K562 (cell line): ENCODE measurements at regions not wholly inside any gene's neighbourhood (a gene's known extent, or its start where the extent isn't known, plus 50 kb on each side); places are given as distances from the start of the nearest gene placed in this dataset.

Experiments used
- ATAC-seq: fragments of 200-7000 bp; cut with Tn5 transposase; 3 replicates; pipeline ENCODE4 v1.9.1; 2020; ENCODE audit warnings: moderate library complexity
- BruUV-seq: library from RNA; stranded (reverse); fragments of 400-500 nt; replicated peaks from 2 replicates; lab custom pipeline; 2021; lab: Mats Ljungman, UMichigan
- CTCF ChIA-PET: fragments of 300-600 bp; formaldehyde crosslinking; extraction: SDS; loops from one replicate; lab custom pipeline; 2021; ENCODE audit warnings: low intra/inter-chr PET ratio; lab: Yijun Ruan, JAX
- POLR2A ChIA-PET: fragments of 300-600, 350-650 bp; sonication (Branson Sonifier 250); formaldehyde crosslinking; extraction: SDS; loops from one replicate; lab custom pipeline; 2021; ENCODE audit warnings: antibody characterized with exemption, inconsistent platforms; lab: Yijun Ruan, JAX
- DNase-seq, 4 experiments: peaks; one replicate each; pipeline versions ENCODE4 v3.0.0 to v3.0.0-alpha.2; 2011 to 2018; ENCODE audit warnings: low spot score in 3 of 4, mixed read lengths in 3 of 4; ENCODE audit errors: extremely low read depth in 1 of 4
- FAIRE-seq: peaks from 2 replicates; lab custom pipeline; 2011; peaks lifted over from hg19 to GRCh38; lab: Jason Lieb, UNC
- H2AFZ ChIP-seq: 2 replicates; pipeline ENCODE4 v1.6.0; 2011; ENCODE audit warnings: low read depth, low read length, control low read depth, inconsistent platforms
- H3K27ac ChIP-seq: fragments of 200-600 bp; 3 replicates; pipeline ENCODE4 v1.8.0; 2011; ENCODE audit warnings: low read depth, mild to moderate bottlenecking, control low read depth, inconsistent platforms, low read length, moderate library complexity, mixed read lengths; ENCODE audit errors: extremely low read depth
- H3K27me3 ChIP-seq, 2 experiments: fragments of 300-600 bp in 1 of 2; 2 replicates in 1 of 2; 3 replicates in 1 of 2; pipeline versions ENCODE4 v1.6.0 to v1.8.0; 2011; ENCODE audit warnings: inconsistent platforms in 2 of 2, low read length in 2 of 2, mild to moderate bottlenecking in 1 of 2, mixed read lengths in 1 of 2, moderate library complexity in 1 of 2; ENCODE audit not compliant: control insufficient read depth in 2 of 2, insufficient read depth in 2 of 2
- H3K36me3 ChIP-seq: fragments of 300-600 bp; 3 replicates; pipeline ENCODE4 v1.8.0; 2011; ENCODE audit warnings: mild to moderate bottlenecking, low read length, inconsistent platforms; ENCODE audit not compliant: control insufficient read depth, insufficient read depth
- H3K4me1 ChIP-seq, 2 experiments: fragments of 200-600 bp in 1 of 2; replicated peaks in 1 of 2; 2 replicates in 1 of 2; 3 replicates in 1 of 2; pipeline versions ENCODE4 v1.5.1 to v1.8.0; 2011; ENCODE audit warnings: inconsistent platforms in 2 of 2, low read length in 2 of 2, mild to moderate bottlenecking in 1 of 2, mixed read lengths in 1 of 2, moderate library complexity in 1 of 2; ENCODE audit not compliant: control insufficient read depth in 2 of 2, insufficient read depth in 2 of 2
- H3K4me2 ChIP-seq: 2 replicates; pipeline ENCODE4 v1.6.1; 2011; ENCODE audit warnings: low read length, control low read depth, inconsistent platforms, mixed read lengths; ENCODE audit not compliant: insufficient read depth
- H3K4me3 ChIP-seq: fragments of 200-600 bp; sonication (generic), shearing (Covaris generic); 2 replicates; pipeline ENCODE4 v1.5.1; 2016; ENCODE audit warnings: control low read depth, inconsistent platforms
- H3K79me2 ChIP-seq: fragments of 200-600 bp; 3 replicates; pipeline ENCODE4 v1.8.0; 2011; ENCODE audit warnings: low read length, inconsistent platforms; ENCODE audit not compliant: control insufficient read depth, insufficient read depth
- H3K9ac ChIP-seq, 2 experiments: 2 replicates each; pipeline versions ENCODE4 v1.6.0 to v1.6.1; 2011; ENCODE audit warnings: low read depth in 2 of 2, low read length in 2 of 2, control low read depth in 1 of 2, inconsistent platforms in 1 of 2, mild to moderate bottlenecking in 1 of 2, mixed read lengths in 1 of 2; ENCODE audit not compliant: insufficient read depth in 1 of 2
- H3K9me1 ChIP-seq: one replicate; pipeline ENCODE4 v1.6.0; 2011; ENCODE audit warnings: inconsistent platforms, mild to moderate bottlenecking, low read length, moderate library complexity; ENCODE audit not compliant: control insufficient read depth, insufficient read depth
- H3K9me3 ChIP-seq: replicated peaks from 2 replicates; pipeline ENCODE4 v1.5.1; 2011; ENCODE audit warnings: low read depth, low read length, inconsistent platforms; ENCODE audit not compliant: control insufficient read depth, insufficient read depth
- H4K20me1 ChIP-seq: replicated peaks from 2 replicates; pipeline ENCODE4 v1.6.1; 2011; ENCODE audit warnings: low read length, inconsistent platforms, mixed read lengths; ENCODE audit not compliant: control insufficient read depth, insufficient read depth
- HNRNPLL ChIP-seq: fragments of 200-400 bp; formaldehyde crosslinking; IDR thresholded peaks from 2 replicates; pipeline ENCODE4 v1.6.1; 2017; ENCODE audit warnings: low read length, low read depth, mild to moderate bottlenecking; ENCODE audit not compliant: poor library complexity, severe bottlenecking
- PBX2 ChIP-seq, 2 experiments: IDR thresholded peaks in 1 of 2; conservative IDR thresholded peaks in 1 of 2; 2 replicates each; pipeline ENCODE4 v1.6.1; 2016; ENCODE audit warnings: low read depth in 2 of 2, mild to moderate bottlenecking in 1 of 2, missing compliant biosample characterization in 1 of 2, missing genetic modification characterization in 1 of 2, moderate library complexity in 1 of 2
- RBM25 ChIP-seq: fragments of 200-400 bp; formaldehyde crosslinking; IDR thresholded peaks from 2 replicates; pipeline ENCODE4 v1.6.1; 2018; ENCODE audit warnings: low read length, low read depth, moderate library complexity; ENCODE audit not compliant: severe bottlenecking
- ZBTB33 ChIP-seq: sonication (generic); formaldehyde crosslinking; IDR thresholded peaks from 2 replicates; pipeline ENCODE4 v1.8.1; 2023; ENCODE audit warnings: mild to moderate bottlenecking, missing genetic modification reagents
- WGBS: fragments of 100-300 bp; shearing (Covaris generic); methylation state at CpG from one replicate; pipeline ENCODE4 v1.1.6; 2016; ENCODE audit warnings: low coverage, mixed read lengths; ENCODE audit not compliant: insufficient coverage; ENCODE audit errors: missing lambda C conversion rate; 5-methylcytosine and 5-hydroxymethylcytosine counted together
- in situ Hi-C: fragments of 300-500 bp; cut with MboI; formaldehyde crosslinking; loops from 4 replicates; pipeline ENCODE4 v1.15.0; 2018; ENCODE audit warnings: inconsistent platforms, mixed read lengths
- intact Hi-C: fragments of 100-400 bp; cut with micrococcal nuclease; formaldehyde crosslinking; loops from 2 replicates; pipeline ENCODE4 v1.14.2; 2022

DNA sequence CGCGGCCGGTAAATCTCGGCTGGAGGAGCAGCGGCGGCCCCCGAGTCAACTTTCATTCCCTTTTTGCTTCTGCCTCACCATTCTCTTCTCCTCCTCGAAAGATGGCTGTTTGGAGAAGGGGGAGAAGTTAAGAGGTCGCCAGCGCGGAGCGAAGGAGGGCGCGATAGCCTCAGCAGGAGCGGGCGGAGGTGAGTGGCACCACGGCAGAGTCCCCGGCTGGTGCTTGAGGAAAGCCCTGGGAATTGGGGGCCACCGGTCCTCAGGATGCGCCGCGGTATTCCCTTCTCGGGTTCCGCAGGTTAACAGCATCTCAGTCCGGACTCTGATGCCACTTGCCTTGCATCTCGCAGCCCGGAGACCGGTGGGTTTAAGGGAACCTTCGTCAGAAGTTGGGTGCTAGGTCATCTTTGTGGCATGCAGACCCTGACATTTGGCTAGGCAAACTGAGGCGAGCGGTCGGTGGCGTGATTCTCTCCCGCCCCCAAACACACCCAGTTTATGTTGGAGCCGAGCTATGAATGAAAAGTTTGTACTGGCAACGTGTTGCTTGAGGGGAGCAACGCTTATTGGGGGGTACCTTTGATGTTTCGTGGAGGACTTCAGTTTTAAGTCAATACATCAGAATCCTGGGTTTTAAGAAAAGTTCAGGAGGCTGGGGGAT lies 59.5 kb upstream of the PRPS1L1 start:
- Histone ChIP-seq H3K27me3 (peaks cover 10 to 12% of the 10 kb centered on the region in 2 experiments), H2AFZ (peak overlapping the region; percentile 40; the same call in 1 of the 2 replicates), H3K79me2 (no peaks in the 10 kb centered on the region), H3K27ac (no peak overlapping the region), H3K9me1 (no peaks in the 10 kb centered on the region), H3K9me3 (no peaks in the 10 kb centered on the region; the same call in 1 of the 2 replicates), H4K20me1 (peaks cover 6% of the 10 kb centered on the region; the same call in 1 of the 2 replicates), H3K9ac (peak overlapping the region in 1 of 2 experiments; percentile 81; a peak in 2 of 4 replicates), H3K4me3 (peak overlapping the region; percentile 49), H3K4me1 (peaks cover 6 to 14% of the 10 kb centered on the region in 2 experiments; a peak in 4 of 5 replicates), H3K4me2 (peak overlapping the region; percentile 63), H3K36me3 (no peaks in the 10 kb centered on the region)
- intact Hi-C loops, result no loop called here
- FAIRE-seq (no peak), DNase-seq (peak in 1 of 4 experiments; percentile 7), ATAC-seq (no peak; the same call in 2 of the 3 replicates)
- TF ChIP-seq HNRNPLL, result peak; percentile 22
- 0 out of 2 replicates have a peak, but pooled peaks have one; percentile 10 for TF ChIP-seq ZBTB33
- no peak for TF ChIP-seq RBM25
- TF ChIP-seq PBX2 (CRISPR knock-in tag; IDR thresholded peaks at IDR 0.05; ENCODE audit: low read depth), result no peak
- TF ChIP-seq PBX2 (tag; conservative IDR thresholded peaks at IDR 0.05; ENCODE audit: low read depth), result no peak
- POLR2A ChIA-PET, result no interaction called here
- in situ Hi-C loops, result no loop called here
- 38% methylated on average over 28 of the region's 38 CpGs for WGBS
- no TSS peak for BruUV-seq
- CTCF ChIA-PET, result no interaction called here
